ENCODE measurements at regions not wholly inside any gene's neighbourhood (a gene's known extent, or its start where the extent isn't known, plus 50 kb on each side); places are given as distances from the start of the nearest gene placed in this dataset.
"Not testable (repeated sequence)": the region's sequence is repeated elsewhere in the genome, so short reads cannot be mapped to it uniquely, and the experiment has no call there.

GRCh38 chr2:21194147-21194546, 70.4 kb downstream of the TDRD15 start:
- DNase-seq: no peak
- intact Hi-C loops (cut with DNase I): no loop called here

- intact Hi-C loops (cut with DNase I): no loop called here
- no peak for DNase-seq
Observed at GRCh38 chr2:21194858-21195271, 71.1 kb downstream of the TDRD15 start.

DNA sequence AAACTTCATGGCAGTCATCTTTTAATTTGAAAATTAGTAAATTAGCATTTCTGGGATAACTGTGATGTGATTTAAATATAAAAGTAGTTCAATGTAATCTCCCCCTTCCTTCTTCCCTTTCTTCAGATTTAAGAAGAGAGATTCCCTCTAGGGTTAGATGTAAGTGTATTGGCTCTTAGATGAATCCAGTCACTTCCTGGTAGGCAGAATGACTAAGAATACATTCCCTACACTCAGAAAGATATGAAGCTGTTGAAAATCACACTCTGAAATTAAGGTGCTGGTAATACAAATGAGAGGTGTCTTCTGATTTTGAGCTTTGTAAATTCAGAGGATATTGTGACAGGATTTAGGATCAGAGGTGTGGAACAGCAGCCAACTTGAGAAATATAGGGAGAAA, 71.6 kb downstream of the TDRD15 start:
- intact Hi-C loops (cut with DNase I): no loop called here
- DNase-seq: no peak

GRCh38 chr2:21198637-21199036, 74.9 kb downstream of the TDRD15 start:
- no peak for DNase-seq
- intact Hi-C loops (cut with DNase I): no loop called here

- intact Hi-C loops (cut with DNase I): no loop called here
- no peak for DNase-seq
Observed at GRCh38 chr2:21203976-21204375, 80.2 kb downstream of the TDRD15 start.

DNA sequence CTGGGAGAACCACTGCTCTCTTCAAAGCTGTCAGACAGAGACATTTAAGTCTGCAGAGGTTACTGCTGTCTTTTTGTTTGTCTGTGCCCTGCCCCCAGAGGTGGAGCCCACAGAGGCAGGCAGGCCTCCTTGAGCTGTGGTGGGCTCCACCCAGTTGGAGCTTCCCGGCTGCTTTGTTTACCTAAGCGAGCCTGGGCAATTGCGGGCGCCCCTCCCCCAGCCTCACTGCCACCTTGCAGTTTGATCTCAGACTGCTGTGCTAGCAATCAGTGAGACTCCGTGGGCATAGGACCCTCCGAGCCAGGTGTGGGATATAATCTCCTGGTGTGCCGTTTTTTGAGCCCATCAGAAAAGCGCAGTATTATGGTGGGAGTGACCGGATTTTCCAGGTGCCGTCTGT, 90.3 kb downstream of the TDRD15 start:
- DNase-seq; intact Hi-C loops (cut with DNase I): not testable (repeated sequence)

DNA sequence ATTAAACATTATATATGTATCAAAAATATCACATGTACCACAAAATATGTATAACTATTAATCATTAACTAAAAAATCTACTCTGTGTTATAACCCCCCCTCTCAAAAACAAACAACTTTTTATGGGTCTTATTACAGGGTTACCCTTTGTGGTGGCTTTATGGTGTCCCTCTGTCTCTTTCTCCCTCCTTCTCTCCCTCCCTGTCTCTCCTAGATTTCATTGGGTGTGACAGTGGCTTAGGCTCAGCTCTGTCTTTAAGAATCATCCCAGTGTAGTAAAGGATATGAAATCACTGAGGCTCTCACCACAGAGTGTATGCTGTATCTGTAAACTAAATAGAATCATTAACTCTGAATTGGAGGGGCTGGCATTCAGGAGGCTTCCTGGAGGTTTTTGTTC, 93.7 kb downstream of the TDRD15 start:
- no peak for DNase-seq
- intact Hi-C loops (cut with DNase I): no loop called here

DNA sequence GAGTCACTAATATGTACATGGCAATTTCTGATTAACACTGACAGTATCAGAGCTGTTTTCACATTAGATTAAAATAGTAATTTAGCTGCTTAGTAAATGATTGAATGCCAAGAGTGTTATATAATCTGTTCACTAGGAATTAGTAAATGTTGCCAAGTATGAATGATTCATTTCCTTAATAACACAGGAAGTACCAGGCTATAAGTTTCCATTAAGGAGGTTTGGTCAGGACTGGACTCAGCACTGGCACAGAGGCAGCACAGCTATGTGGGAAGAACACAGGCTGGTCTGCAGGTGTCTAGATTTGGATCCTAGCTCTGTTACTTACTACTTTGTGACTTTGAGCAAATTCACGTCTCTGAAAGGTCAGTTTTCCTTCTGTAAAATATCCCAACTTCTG, 97.2 kb downstream of the TDRD15 start:
- DNase-seq: no peak
- intact Hi-C loops (cut with DNase I): no loop called here

DNA sequence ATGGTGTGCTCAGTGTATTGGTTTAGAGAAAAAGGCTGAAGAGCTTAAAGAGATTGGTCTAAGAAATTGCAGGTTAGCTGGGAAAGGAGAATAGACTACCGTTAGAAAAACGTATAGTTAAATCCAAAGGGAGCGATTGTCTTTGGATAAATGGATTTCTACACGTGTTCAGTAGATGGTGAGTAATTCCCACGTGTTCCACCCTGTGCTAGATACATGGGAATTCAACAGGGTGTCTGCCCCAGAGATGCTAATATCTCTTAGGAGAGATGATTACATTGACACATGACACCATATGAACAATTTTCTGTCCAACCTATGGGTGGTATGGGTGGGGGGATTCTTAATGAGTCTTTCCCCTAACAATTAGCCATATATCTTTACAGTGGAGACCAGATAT, 99.8 kb downstream of the TDRD15 start:
- intact Hi-C loops (cut with DNase I): no loop called here
- no peak for DNase-seq

DNA sequence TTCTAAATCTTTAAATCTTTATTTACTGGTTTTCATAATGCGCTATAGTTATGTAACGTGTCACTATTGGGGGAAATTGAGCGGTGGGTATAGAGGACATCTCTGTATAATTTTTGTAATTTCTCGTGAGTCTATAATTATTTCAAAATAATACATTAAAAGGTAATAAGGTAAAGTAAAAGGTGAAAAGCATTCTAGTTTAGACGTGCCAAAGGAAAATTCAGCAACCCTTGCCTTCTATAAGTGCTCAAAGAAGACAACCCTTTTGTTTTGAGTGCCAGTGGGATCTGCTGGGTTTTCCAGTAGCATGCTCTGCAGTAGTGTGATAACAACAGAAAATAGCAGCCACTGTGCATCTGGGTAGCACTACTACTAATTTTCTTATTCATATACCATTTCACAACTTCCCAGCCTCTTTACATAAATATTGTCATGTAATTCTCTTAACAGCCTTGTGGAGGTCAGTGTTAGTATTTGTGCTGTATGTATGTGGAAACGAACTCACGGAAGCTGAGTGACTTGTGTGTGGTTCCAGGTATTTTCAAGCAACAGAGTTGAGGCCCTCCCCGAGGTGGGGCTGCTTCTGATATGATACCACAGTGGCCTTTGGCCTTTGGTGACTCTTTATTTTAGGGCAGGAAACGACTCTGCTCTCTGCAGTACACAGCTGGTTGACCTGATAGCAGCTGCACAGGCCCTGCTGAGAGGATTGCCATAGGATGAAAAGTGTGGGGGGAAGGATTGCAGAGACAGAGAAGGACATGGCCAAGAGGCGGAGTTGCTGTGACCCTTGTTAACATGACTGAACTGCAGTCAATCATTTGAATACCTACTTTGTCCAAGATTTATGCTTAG, 104.5 kb downstream of the TDRD15 start:
- DNase-seq: no peak
- intact Hi-C loops (cut with DNase I): no loop called here

DNA sequence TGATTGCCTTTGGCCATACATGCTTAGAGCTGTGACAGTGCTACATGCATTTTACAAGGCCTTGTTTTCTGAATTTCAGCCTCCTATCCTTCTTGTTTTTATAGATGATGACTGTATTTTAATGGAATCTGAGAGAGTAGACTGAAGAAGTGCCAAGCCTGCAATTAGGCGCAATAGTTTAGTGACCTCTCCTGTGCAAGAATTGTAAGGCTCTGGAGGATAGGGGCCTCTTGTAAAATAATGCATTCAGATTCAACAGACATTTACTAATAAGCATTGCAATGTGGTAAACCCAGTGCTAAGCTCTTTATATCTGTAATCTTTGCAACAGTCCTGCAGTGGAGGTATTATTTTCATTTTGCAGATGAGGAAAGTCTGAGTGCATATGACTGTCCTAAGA, 105.5 kb downstream of the TDRD15 start:
- intact Hi-C loops (cut with DNase I): no loop called here
- no peak for DNase-seq

- no peak for DNase-seq
- intact Hi-C loops (cut with DNase I): no loop called here
Observed at GRCh38 chr2:21230140-21230539, 106.4 kb downstream of the TDRD15 start.

DNA sequence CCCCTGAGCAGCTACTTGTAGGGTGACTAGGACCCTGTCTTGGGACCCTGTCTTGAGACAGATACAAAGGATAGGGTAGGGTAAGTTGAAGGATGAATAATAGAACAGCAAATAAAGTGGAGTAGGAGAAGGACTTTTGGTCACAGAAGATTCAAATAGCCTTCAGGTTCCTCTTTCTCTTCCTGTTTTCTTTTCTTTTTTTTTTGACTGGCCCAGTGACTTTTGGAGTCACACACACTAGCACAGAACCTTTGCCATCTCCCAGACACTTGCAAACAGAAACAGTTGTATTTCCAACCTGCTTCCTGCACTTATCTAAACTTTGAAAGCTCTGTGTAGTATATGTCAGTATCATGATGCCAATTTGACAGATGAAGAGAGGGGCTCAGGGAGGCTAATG, 108.2 kb downstream of the TDRD15 start:
- intact Hi-C loops (cut with DNase I): no loop called here
- no peak for DNase-seq

DNA sequence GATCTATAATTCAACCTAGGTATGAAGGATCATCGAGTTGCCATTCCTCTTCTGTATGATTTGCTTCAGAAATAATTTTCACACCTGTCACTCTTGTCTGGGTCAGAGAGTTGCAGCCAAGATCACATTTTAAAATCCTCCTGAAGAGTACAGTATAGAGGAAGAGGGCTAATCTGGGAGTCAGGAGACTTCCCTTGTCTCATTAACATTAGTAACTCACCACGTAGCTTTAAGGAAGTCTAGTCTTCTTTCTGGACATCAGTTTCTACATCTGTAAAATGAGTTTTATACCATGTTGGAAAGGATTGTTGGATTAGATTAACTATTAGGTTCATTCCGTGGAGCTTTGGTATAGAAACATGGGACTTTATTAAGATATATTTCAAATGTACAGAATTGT, 109.4 kb downstream of the TDRD15 start:
- intact Hi-C loops (cut with DNase I): no loop called here
- DNase-seq: no peak

GRCh38 chr2:21234001-21234400, 110.2 kb downstream of the TDRD15 start:
- intact Hi-C loops (cut with DNase I): no loop called here

GRCh38 chr2:21234464-21235120, 110.8 kb downstream of the TDRD15 start:
- DNase-seq: peak in 1 of 10 donors; percentile 77
- intact Hi-C loops (cut with DNase I): no loop called here

More at GRCh38 chr2:21234001-21234400, 110.2 kb downstream of the TDRD15 start:
- DNase-seq: no peak

DNA sequence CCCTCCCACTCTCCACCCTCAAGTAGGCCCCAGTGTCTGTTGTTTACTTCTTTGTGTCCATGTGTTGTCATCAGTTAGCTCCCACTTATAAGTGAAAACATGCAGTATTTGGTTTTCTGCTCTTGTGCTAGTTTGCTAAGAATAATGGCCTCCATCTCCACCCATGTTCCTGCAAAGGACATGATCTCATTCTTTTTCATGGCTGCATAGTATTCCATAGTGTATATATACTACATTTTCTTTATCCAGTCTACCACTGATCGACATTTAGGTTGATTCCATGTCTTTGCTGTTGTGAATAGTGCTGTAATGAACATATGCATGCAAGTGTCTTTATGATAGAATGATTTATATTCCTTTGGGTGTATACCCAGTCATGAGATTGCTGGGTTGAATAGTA, 116.0 kb downstream of the TDRD15 start:
- intact Hi-C loops (cut with DNase I); DNase-seq: not testable (repeated sequence)

- DNase-seq: no peak
- intact Hi-C loops (cut with DNase I): no loop called here
Observed at GRCh38 chr2:21244161-21244560, 120.4 kb downstream of the TDRD15 start.

DNA sequence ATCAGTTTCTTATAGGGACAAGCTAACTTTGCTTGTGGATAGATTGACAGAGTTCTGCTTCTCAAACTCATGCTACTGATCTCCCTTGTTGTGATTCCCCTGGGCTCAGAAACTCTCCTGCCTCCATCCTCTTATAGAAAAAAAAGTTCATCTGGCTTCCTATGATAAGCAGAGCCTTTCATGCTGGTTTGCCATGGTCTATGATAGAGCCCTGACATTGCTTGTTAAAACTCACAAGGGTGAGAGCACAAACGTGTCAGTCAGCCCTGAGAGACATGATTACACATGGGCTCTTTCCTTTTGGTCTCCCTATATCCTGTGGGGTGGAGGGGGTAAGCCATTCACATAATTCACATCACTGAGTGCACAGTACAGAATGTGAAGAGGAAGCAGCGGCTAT, 121.8 kb downstream of the TDRD15 start:
- intact Hi-C loops (cut with DNase I): no loop called here
- no peak for DNase-seq

- DNase-seq: no peak
- intact Hi-C loops (cut with DNase I): no loop called here
Observed at GRCh38 chr2:21249367-21249766, 125.6 kb downstream of the TDRD15 start.

GRCh38 chr2:21250673-21251072, 126.9 kb downstream of the TDRD15 start:
- intact Hi-C loops (cut with DNase I): no loop called here
- DNase-seq: no peak

Data from posterior cingulate gyrus (tissue), 11 donors.